GM21529 (cell line): ENCODE measurements at regions not wholly inside any gene's neighbourhood (a gene's known extent, or its start where the extent isn't known, plus 50 kb on each side); places are given as distances from the start of the nearest gene placed in this dataset.
"Not testable (repeated sequence)": the region's sequence is repeated elsewhere in the genome, so short reads cannot be mapped to it uniquely, and the experiment has no call there.

ENCODE experiments used
- ATAC-seq: cut with Tn5 transposase; IDR thresholded peaks from one replicate; pipeline ENCODE4 v1.9.1; 2021; ENCODE audit not compliant: unreplicated experiment

DNA sequence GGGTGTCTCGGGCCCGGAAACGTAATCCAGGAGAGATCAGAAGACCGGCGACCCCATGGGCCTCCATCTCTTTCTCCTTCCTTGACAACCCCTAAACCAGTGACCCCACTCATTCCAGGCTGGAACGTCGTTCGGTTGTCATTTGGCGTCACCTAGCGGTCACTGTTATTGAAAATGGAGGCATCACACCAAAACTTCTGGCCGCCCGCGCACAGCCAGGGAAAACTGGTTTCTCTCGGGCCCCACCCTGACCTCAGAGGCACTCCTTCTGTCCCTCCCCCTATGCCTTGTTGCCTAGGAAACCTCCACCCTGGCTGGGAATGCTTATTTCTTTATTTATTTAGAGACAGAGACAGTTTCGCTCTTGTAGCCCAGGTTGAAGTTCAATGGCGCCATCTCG is 2327.3 kb upstream of the TPTE start:
- peak; percentile 73 for ATAC-seq

GRCh38 chr21:8197377-8198027 is 2323.9 kb upstream of the TPTE start:
- ATAC-seq: not testable (repeated sequence)

GRCh38 chr21:8205094-8205891 is 2316.1 kb upstream of the TPTE start:
- ATAC-seq: not testable (repeated sequence)

DNA sequence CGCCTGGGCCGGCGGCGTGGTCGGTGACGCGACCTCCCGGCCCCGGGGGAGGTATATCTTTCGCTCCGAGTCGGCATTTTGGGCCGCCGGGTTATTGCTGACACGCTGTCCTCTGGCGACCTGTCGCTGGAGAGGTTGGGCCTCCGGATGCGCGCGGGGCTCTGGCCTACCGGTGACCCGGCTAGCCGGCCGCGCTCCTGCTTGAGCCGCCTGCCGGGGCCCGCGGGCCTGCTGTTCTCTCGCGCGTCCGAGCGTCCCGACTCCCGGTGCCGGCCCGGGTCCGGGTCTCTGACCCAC is 2315.5 kb upstream of the TPTE start:
- ATAC-seq: not testable (repeated sequence)

- ATAC-seq: not testable (repeated sequence)
These were observed 2308.3 kb upstream of the TPTE start for GRCh38 chr21:8212986-8213550.

GRCh38 chr21:8214539-8214938 is 2306.8 kb upstream of the TPTE start:
- ATAC-seq: not testable (repeated sequence)

DNA sequence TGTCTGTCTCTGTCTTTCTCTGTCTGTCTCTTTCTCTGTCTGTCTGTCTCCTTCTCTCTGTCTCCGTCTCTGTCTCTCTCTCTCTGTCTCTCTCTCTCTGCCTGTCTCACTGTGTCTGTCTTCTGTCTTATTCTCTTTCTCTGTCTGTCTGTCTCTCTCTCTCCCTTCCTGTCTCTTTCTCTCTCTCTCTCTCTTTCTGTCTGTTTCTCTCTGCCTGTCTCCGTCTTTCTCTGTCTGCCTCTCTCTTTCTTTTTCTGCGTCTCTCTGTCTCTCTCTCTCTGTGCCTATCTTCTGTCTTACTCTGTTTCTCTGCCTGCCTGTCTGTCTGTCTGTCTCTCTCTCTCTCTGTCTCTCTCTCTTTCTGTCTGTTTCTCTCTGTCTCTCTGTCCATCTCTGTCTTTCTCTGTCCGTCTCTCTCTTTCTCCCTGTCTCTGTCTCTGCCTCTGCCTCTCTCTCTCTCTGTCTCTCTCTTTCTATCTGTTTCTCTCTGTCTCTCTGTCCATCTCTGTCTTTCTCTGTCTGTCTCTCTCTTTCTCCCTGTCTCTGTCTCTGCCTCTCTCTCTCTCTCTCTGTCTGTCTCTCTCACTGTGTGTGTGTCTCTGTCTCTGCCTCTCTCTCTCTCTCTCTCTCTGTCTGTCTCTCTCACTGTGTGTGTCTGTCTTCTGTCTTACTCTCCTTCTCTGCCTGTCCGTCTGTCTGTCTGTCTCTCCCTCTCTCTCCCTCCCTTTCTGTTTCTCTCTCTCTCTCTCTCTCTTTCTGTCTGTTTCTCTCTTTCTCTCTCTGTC is 2291.8 kb upstream of the TPTE start:
- not testable (repeated sequence) for ATAC-seq

DNA sequence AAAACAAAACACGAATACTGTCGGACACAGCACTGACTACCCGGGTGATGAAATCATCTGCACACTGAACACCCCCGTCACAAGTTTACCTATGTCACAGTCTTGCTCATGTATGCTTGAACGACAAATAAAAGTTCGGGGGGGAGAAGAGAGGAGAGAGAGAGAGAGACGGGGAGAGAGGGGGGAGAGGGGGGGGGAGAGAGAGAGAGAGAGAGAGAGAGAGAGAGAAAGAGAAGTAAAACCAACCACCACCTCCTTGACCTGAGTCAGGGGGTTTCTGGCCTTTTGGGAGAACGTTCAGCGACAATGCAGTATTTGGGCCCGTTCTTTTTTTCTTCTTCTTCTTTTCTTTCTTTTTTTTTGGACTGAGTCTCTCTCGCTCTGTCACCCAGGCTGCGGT is 2290.1 kb upstream of the TPTE start:
- not testable (repeated sequence) for ATAC-seq

DNA sequence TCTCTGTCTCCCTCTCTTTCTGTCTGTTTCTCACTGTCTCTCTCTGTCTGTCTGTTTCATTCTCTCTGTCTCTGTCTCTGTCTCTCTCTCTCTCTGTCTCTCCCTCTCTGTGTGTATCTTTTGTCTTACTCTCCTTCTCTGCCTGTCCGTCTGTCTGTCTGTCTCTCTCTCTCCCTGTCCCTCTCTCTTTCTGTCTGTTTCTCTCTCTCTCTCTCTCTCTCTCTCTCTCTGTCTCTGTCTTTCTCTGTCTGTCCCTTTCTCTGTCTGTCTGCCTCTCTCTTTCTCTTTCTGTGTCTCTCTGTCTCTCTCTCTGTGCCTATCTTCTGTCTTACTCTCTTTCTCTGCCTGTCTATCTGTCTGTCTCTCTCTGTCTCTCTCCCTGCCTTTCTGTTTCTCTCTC is 2288.4 kb upstream of the TPTE start:
- not testable (repeated sequence) for ATAC-seq

DNA sequence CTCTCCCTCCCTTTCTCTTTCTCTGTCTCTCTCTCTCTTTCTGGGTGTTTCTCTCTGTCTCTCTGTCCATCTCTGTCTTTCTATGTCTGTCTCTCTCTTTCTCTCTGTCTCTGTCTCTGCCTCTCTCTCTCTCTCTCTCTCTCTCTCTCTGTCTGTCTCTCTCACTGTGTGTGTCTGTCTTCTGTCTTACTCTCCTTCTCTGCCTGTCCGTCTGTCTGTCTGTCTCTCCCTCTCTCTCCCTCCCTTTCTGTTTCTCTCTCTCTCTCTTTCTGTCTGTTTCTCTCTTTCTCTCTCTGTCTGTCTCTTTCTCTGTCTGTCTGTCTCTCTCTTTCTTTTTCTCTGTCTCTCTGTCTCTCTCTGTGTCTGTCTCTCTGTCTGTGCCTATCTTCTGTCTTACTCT is 2287.3 kb upstream of the TPTE start:
- ATAC-seq: not testable (repeated sequence)

GRCh38 chr21:8244723-8245641 is 2276.4 kb upstream of the TPTE start:
- peak; percentile 38 for ATAC-seq

GRCh38 chr21:8245642-8246402 is 2275.6 kb upstream of the TPTE start:
- ATAC-seq: peak; percentile 80

DNA sequence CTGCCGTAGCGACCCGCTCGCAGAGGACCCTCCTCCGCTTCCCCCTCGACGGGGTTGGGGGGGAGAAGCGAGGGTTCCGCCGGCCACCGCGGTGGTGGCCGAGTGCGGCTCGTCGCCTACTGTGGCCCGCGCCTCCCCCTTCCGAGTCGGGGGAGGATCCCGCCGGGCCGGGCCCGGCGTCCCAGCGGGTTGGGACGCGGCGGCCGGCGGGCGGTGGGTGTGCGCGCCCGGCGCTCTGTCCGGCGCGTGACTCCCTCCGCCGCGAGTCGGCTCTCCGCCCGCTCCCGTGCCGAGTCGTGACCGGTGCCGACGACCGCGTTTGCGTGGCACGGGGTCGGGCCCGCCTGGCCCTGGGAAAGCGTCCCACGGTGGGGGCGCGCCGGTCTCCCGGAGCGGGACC is 2269.7 kb upstream of the TPTE start:
- ATAC-seq: not testable (repeated sequence)

- not testable (repeated sequence) for ATAC-seq
These were observed 2266.3 kb upstream of the TPTE start for GRCh38 chr21:8255094-8255493.

- not testable (repeated sequence) for ATAC-seq
These were observed 2264.1 kb upstream of the TPTE start for GRCh38 chr21:8257083-8257799.

GRCh38 chr21:8260065-8260627 is 2261.2 kb upstream of the TPTE start:
- not testable (repeated sequence) for ATAC-seq
